ENCODE measurements at regions not wholly inside any gene's neighbourhood (a gene's known extent, or its start where the extent isn't known, plus 50 kb on each side); places are given as distances from the start of the nearest gene placed in this dataset.

- Histone ChIP-seq H3K9me3 (no peaks in the 10 kb centered on the region), H3K4me3 (no peak overlapping the region), H3K27me3 (replicated peaks; ENCODE audit: insufficient read depth) (no peaks in the 10 kb centered on the region), H3K4me1 (ENCODE audit: control insufficient read depth in 1 of 2, low read depth in 2 of 2) (no peaks in the 10 kb centered on the region), H3K36me3 (no peaks in the 10 kb centered on the region), H3K27ac (no peak overlapping the region)
- DNase-seq (ENCODE audit: low spot score) (no peak), ATAC-seq (ENCODE audit: insufficient number of reproducible peaks, low FRiP score, low read depth) (no peak)
- TF ChIP-seq, protein P1, sequence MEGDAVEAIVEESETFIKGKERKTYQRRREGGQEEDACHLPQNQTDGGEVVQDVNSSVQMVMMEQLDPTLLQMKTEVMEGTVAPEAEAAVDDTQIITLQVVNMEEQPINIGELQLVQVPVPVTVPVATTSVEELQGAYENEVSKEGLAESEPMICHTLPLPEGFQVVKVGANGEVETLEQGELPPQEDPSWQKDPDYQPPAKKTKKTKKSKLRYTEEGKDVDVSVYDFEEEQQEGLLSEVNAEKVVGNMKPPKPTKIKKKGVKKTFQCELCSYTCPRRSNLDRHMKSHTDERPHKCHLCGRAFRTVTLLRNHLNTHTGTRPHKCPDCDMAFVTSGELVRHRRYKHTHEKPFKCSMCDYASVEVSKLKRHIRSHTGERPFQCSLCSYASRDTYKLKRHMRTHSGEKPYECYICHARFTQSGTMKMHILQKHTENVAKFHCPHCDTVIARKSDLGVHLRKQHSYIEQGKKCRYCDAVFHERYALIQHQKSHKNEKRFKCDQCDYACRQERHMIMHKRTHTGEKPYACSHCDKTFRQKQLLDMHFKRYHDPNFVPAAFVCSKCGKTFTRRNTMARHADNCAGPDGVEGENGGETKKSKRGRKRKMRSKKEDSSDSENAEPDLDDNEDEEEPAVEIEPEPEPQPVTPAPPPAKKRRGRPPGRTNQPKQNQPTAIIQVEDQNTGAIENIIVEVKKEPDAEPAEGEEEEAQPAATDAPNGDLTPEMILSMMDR (IDR thresholded peaks at IDR 0.05) = no peak
Measured at GRCh38 chr13:73293913-73294523, 235.2 kb downstream of the KLF5 start.

- no peaks in the 10 kb centered on the region for H3K4me1 ChIP-seq (ENCODE audit: control insufficient read depth in 1 of 2, low read depth in 2 of 2)
- H3K4me3 ChIP-seq = no peak overlapping the region
- no peaks in the 10 kb centered on the region for H3K9me3 ChIP-seq
- no peak for ATAC-seq (ENCODE audit: insufficient number of reproducible peaks, low FRiP score, low read depth)
- no peak overlapping the region for H3K27ac ChIP-seq
- H3K27me3 ChIP-seq (replicated peaks; ENCODE audit: insufficient read depth) = no peaks in the 10 kb centered on the region
- no peaks in the 10 kb centered on the region for H3K36me3 ChIP-seq
- TF ChIP-seq, protein P1 (IDR thresholded peaks at IDR 0.05) = no peak
- no peak for DNase-seq (ENCODE audit: low spot score)
Measured at GRCh38 chr13:73292127-73292526, 233.3 kb downstream of the KLF5 start.

DNA sequence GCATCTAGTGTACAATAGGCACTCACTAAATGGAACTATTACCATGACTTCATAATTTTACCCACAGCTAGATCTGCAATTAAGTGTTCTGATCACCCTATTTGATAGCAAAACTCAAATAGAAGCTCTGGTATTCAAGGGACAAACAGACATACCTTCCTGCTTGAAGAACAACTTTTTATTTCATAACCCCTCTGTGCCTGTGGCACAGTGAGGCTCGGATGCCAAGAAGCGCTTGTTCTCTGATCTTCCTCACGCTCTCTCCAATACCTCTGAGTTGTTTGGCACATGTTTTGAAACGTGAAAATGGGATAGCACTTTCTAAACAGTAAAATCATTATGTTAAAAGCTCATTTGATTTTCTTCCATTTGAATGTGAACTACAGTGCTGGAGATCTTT, 232.0 kb downstream of the KLF5 start:
- no peaks in the 10 kb centered on the region for H3K36me3 ChIP-seq
- H3K27ac ChIP-seq = no peak overlapping the region
- no peak for DNase-seq (ENCODE audit: low spot score)

GRCh38 chr13:73288596-73288995, 229.8 kb downstream of the KLF5 start:
- H3K9me3 ChIP-seq = no peaks in the 10 kb centered on the region
- DNase-seq (ENCODE audit: low spot score) (no peak), ATAC-seq (ENCODE audit: insufficient number of reproducible peaks, low FRiP score, low read depth) (no peak)
- H3K27me3 ChIP-seq (replicated peaks; ENCODE audit: insufficient read depth) = no peaks in the 10 kb centered on the region
- TF ChIP-seq, protein P1 (IDR thresholded peaks at IDR 0.05) = no peak
- H3K27ac ChIP-seq = no peak overlapping the region
- H3K4me3 ChIP-seq = no peak overlapping the region
- no peaks in the 10 kb centered on the region for H3K4me1 ChIP-seq (ENCODE audit: control insufficient read depth in 1 of 2, low read depth in 2 of 2)
- H3K36me3 ChIP-seq = no peaks in the 10 kb centered on the region

More for the DNA sequence above, 232.0 kb downstream of the KLF5 start:
- Histone ChIP-seq H3K9me3 (no peaks in the 10 kb centered on the region), H3K4me1 (ENCODE audit: control insufficient read depth in 1 of 2, low read depth in 2 of 2) (no peaks in the 10 kb centered on the region), H3K4me3 (no peak overlapping the region), H3K27me3 (replicated peaks; ENCODE audit: insufficient read depth) (no peaks in the 10 kb centered on the region)
- TF ChIP-seq, protein P1 (IDR thresholded peaks at IDR 0.05) = no peak
- ATAC-seq (ENCODE audit: insufficient number of reproducible peaks, low FRiP score, low read depth) = no peak

- DNase-seq (ENCODE audit: low spot score) (no peak), ATAC-seq (ENCODE audit: insufficient number of reproducible peaks, low FRiP score, low read depth) (no peak)
- Histone ChIP-seq H3K4me1 (ENCODE audit: control insufficient read depth in 1 of 2, low read depth in 2 of 2) (no peaks in the 10 kb centered on the region), H3K4me3 (no peak overlapping the region), H3K9me3 (no peaks in the 10 kb centered on the region), H3K36me3 (no peaks in the 10 kb centered on the region), H3K27me3 (replicated peaks; ENCODE audit: insufficient read depth) (no peaks in the 10 kb centered on the region), H3K27ac (no peak overlapping the region)
- TF ChIP-seq, protein P1 (IDR thresholded peaks at IDR 0.05) = no peak
Measured at GRCh38 chr13:73287831-73288230, 229.0 kb downstream of the KLF5 start.
